22Rv1 (cell line): ENCODE measurements at regions not wholly inside any gene's neighbourhood (a gene's known extent, or its start where the extent isn't known, plus 50 kb on each side); places are given as distances from the start of the nearest gene placed in this dataset.

Experiments
- CTCF ChIP-seq: fragments of 450-650 bp; IDR thresholded peaks from 2 replicates; pipeline ENCODE4 v1.5.1; 2017; ENCODE audit warnings: mild to moderate bottlenecking
- ZFX ChIP-seq: fragments of 450-650 bp; IDR thresholded peaks from 2 replicates; pipeline ENCODE4 v1.6.1; 2017; ENCODE audit warnings: antibody characterized with exemption, borderline replicate concordance

GRCh38 chr3:110793611-110794010 lies 278.0 kb upstream of the NECTIN3 start:
- TF ChIP-seq CTCF (no peak), ZFX (no peak)
